ENCODE measurements at regions not wholly inside any gene's neighbourhood (a gene's known extent, or its start where the extent isn't known, plus 50 kb on each side); places are given as distances from the start of the nearest gene placed in this dataset.

DNA sequence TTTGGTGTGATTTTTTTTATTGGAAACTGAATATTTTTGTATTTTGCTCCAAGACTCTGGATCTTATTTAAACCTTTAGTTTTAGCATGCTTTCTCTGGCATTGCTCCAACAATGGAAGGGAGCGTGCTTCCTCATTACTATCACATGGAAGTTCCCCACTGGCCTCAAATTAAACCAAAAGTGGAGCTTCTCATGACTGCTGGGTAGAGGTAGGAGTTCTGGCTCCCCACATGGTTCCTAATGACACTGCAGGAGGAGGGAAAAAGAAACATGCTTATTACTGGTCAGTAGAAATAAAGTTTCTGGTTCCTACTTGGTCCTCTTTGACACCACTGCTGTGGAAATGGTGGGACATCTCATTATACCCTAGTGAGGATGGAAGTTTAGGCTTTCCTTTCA lies 310.5 kb downstream of the PTGER3 start:
- TF ChIP-seq, protein P1, sequence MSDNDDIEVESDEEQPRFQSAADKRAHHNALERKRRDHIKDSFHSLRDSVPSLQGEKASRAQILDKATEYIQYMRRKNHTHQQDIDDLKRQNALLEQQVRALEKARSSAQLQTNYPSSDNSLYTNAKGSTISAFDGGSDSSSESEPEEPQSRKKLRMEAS (IDR thresholded peaks at IDR 0.05) = no peak
- no peak for TF ChIP-seq NFIC (IDR thresholded peaks at IDR 0.05)
- no peak for TF ChIP-seq ZBTB7A (IDR thresholded peaks at IDR 0.05; ENCODE audit: low read depth)
- no peak for TF ChIP-seq EGR1 (IDR thresholded peaks at IDR 0.05)
- TF ChIP-seq RAD21 (IDR thresholded peaks at IDR 0.05; ENCODE audit: low read depth) = no peak
- TF ChIP-seq, protein P2, sequence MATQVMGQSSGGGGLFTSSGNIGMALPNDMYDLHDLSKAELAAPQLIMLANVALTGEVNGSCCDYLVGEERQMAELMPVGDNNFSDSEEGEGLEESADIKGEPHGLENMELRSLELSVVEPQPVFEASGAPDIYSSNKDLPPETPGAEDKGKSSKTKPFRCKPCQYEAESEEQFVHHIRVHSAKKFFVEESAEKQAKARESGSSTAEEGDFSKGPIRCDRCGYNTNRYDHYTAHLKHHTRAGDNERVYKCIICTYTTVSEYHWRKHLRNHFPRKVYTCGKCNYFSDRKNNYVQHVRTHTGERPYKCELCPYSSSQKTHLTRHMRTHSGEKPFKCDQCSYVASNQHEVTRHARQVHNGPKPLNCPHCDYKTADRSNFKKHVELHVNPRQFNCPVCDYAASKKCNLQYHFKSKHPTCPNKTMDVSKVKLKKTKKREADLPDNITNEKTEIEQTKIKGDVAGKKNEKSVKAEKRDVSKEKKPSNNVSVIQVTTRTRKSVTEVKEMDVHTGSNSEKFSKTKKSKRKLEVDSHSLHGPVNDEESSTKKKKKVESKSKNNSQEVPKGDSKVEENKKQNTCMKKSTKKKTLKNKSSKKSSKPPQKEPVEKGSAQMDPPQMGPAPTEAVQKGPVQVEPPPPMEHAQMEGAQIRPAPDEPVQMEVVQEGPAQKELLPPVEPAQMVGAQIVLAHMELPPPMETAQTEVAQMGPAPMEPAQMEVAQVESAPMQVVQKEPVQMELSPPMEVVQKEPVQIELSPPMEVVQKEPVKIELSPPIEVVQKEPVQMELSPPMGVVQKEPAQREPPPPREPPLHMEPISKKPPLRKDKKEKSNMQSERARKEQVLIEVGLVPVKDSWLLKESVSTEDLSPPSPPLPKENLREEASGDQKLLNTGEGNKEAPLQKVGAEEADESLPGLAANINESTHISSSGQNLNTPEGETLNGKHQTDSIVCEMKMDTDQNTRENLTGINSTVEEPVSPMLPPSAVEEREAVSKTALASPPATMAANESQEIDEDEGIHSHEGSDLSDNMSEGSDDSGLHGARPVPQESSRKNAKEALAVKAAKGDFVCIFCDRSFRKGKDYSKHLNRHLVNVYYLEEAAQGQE (IDR thresholded peaks at IDR 0.05; ENCODE audit: low read depth) = no peak
- no peak for TF ChIP-seq EP300 (IDR thresholded peaks at IDR 0.05; ENCODE audit: borderline replicate concordance)
- no peak for TF ChIP-seq FOXM1 (IDR thresholded peaks at IDR 0.05; ENCODE audit: borderline replicate concordance, low read depth)
- no peak for TF ChIP-seq TCF12 (IDR thresholded peaks at IDR 0.05; ENCODE audit: low read depth)
- no peak for TF ChIP-seq CEBPB (IDR thresholded peaks at IDR 0.05)
- no peak for TF ChIP-seq YY1 (IDR thresholded peaks at IDR 0.05; ENCODE audit: low read depth)

DNA sequence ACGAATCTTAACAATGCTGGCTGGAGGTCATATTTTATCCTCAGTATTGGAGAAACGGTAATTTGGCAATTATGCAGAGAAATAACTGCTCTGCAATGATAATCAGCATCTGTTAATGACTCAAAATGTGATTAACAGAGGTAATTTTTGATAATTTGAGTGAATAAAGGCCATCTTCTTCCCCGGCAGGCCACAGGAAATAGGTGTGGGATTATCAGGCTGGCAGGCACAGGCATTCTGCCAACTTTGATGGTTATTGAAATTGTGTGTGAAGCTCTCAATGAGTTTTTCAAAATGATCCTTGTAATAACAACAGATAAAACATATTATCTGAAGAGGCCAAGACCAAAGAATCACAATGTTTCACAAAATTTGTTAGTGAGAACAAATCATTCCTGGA lies 309.0 kb downstream of the PTGER3 start:
- TF ChIP-seq EGR1 (IDR thresholded peaks at IDR 0.05) (no peak), CREB1 (IDR thresholded peaks at IDR 0.05; ENCODE audit: low read depth) (no peak), TEAD4 (IDR thresholded peaks at IDR 0.05) (no peak), CEBPB (IDR thresholded peaks at IDR 0.05) (no peak), RAD21 (IDR thresholded peaks at IDR 0.05; ENCODE audit: low read depth) (no peak), TAF1 (IDR thresholded peaks at IDR 0.05; ENCODE audit: low read depth) (no peak), FOXM1 (IDR thresholded peaks at IDR 0.05; ENCODE audit: borderline replicate concordance, low read depth) (no peak), ZBTB7A (IDR thresholded peaks at IDR 0.05; ENCODE audit: low read depth) (no peak)
- TF ChIP-seq, protein P3, sequence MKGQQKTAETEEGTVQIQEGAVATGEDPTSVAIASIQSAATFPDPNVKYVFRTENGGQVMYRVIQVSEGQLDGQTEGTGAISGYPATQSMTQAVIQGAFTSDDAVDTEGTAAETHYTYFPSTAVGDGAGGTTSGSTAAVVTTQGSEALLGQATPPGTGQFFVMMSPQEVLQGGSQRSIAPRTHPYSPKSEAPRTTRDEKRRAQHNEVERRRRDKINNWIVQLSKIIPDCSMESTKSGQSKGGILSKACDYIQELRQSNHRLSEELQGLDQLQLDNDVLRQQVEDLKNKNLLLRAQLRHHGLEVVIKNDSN (IDR thresholded peaks at IDR 0.05) = no peak

DNA sequence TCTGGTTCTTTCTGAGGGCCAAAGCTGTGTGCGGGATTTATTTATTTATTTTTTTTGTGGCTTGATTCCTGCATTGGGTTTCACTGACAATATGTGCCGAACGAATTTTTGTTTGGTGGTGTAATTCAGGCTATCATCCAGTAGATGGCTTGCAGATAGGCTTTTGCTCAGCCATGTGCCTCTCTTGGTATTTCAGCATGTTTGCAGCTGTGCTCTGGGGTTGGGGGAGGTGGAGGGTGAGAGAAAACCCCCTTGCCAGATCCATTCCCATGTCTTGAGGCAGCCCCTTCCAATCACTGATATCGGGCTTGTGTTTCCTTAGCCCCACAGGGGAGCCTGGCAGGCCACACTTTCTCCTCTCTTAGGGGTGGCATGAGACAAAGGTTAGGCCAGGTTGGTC lies 302.4 kb downstream of the PTGER3 start:
- TF ChIP-seq, protein P2 (IDR thresholded peaks at IDR 0.05; ENCODE audit: low read depth) = no peak
- TF ChIP-seq RAD21 (IDR thresholded peaks at IDR 0.05; ENCODE audit: low read depth) (peak; percentile 44), CREB1 (IDR thresholded peaks at IDR 0.05; ENCODE audit: low read depth) (no peak)

DNA sequence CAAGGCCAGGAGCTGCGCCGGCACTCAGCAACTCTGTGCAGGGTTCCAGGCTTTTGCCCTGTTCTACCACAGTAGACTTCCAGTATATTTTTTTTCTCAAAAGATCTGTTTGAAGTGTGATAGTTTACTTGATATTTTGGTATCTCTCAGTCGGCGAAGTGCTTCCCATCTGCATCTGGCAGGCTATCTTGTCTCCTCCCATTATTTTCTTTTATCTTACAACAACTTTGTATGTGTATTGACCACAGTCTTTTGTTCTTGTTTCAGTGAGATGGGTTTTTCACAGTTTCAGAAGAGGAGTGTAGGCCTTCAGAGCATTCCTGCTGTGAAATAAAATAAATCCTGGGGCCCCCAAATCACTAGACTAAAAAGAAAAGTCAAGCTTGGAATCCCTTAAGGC lies 292.9 kb downstream of the PTGER3 start:
- TF ChIP-seq TAF1 (IDR thresholded peaks at IDR 0.05; ENCODE audit: low read depth) = no peak
- TF ChIP-seq NFIC (IDR thresholded peaks at IDR 0.05) = no peak
- no peak for TF ChIP-seq YY1 (IDR thresholded peaks at IDR 0.05; ENCODE audit: low read depth)
- TF ChIP-seq TCF12 (IDR thresholded peaks at IDR 0.05; ENCODE audit: low read depth) = no peak
- TF ChIP-seq, protein P3 (IDR thresholded peaks at IDR 0.05) = no peak
- TF ChIP-seq, protein P1 (IDR thresholded peaks at IDR 0.05) = no peak
- no peak for TF ChIP-seq CREB1 (IDR thresholded peaks at IDR 0.05; ENCODE audit: low read depth)
- TF ChIP-seq CEBPB (IDR thresholded peaks at IDR 0.05) = no peak
- TF ChIP-seq ZBTB7A (IDR thresholded peaks at IDR 0.05; ENCODE audit: low read depth) = no peak
- TF ChIP-seq FOXM1 (IDR thresholded peaks at IDR 0.05; ENCODE audit: borderline replicate concordance, low read depth) = no peak

DNA sequence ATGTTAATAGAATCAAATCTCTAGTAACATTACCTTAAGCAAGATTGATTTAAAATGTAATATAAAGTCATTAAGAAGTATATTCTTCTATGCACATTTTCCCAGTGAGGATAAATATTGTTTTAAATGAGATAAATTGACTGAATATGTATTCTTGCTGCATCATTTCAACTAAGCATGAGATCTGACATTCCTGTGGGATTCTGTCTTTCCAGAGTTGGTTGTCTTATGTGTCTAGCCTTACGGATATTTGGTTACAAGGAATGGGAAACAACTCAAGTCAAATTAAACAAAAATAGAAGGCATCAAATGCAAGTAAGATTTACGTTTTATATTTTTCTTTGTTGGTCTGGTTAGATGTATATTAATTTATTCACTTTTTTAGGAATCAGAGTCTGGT lies 287.5 kb downstream of the PTGER3 start:
- TF ChIP-seq RAD21 (IDR thresholded peaks at IDR 0.05; ENCODE audit: low read depth) = no peak
- TF ChIP-seq YY1 (IDR thresholded peaks at IDR 0.05; ENCODE audit: low read depth) = no peak
- TF ChIP-seq, protein P2 (IDR thresholded peaks at IDR 0.05; ENCODE audit: low read depth) = no peak
- TF ChIP-seq CREB1 (IDR thresholded peaks at IDR 0.05; ENCODE audit: low read depth) = no peak
- TF ChIP-seq EP300 (IDR thresholded peaks at IDR 0.05; ENCODE audit: borderline replicate concordance) = no peak
- no peak for TF ChIP-seq TCF12 (IDR thresholded peaks at IDR 0.05; ENCODE audit: low read depth)
- no peak for TF ChIP-seq TAF1 (IDR thresholded peaks at IDR 0.05; ENCODE audit: low read depth)
- TF ChIP-seq, protein P1 (IDR thresholded peaks at IDR 0.05) = no peak
- TF ChIP-seq ZBTB7A (IDR thresholded peaks at IDR 0.05; ENCODE audit: low read depth) = no peak
- no peak for TF ChIP-seq NFIC (IDR thresholded peaks at IDR 0.05)
- TF ChIP-seq CEBPB (IDR thresholded peaks at IDR 0.05) = no peak
- TF ChIP-seq TEAD4 (IDR thresholded peaks at IDR 0.05) = no peak
- TF ChIP-seq, protein P3 (IDR thresholded peaks at IDR 0.05) = no peak
- no peak for TF ChIP-seq FOXM1 (IDR thresholded peaks at IDR 0.05; ENCODE audit: borderline replicate concordance, low read depth)
- TF ChIP-seq EGR1 (IDR thresholded peaks at IDR 0.05) = no peak
